WTC11 (cell line): ENCODE measurements at regions not wholly inside any gene's neighbourhood (a gene's known extent, or its start where the extent isn't known, plus 50 kb on each side); places are given as distances from the start of the nearest gene placed in this dataset.
"Not testable (repeated sequence)": the region's sequence is repeated elsewhere in the genome, so short reads cannot be mapped to it uniquely, and the experiment has no call there.

ENCODE experiments used
- ATF3 ChIP-seq: sonication (generic); formaldehyde crosslinking; conservative IDR thresholded peaks from 2 replicates; pipeline ENCODE4 v1.8.1; 2022; ENCODE audit warnings: mild to moderate bottlenecking, missing genetic modification reagents
- CREB1 ChIP-seq: sonication (generic); formaldehyde crosslinking; IDR thresholded peaks from 2 replicates; pipeline ENCODE4 v1.8.0; 2023; ENCODE audit warnings: mild to moderate bottlenecking, missing genetic modification reagents
- ELF4 ChIP-seq: sonication (generic); formaldehyde crosslinking; IDR thresholded peaks from 2 replicates; pipeline ENCODE4 v1.8.1; 2022; ENCODE audit warnings: low read depth, mild to moderate bottlenecking, moderate library complexity, missing genetic modification reagents
- GTF2I ChIP-seq: fragments of 250-450 bp; sonication (Bioruptor Pico); conservative IDR thresholded peaks from 2 replicates; pipeline ENCODE4 v1.4.0; 2021; ENCODE audit warnings: mild to moderate bottlenecking
- ZMAT4 ChIP-seq: fragments of 250-450 bp; sonication (Bioruptor Pico); IDR thresholded peaks from 2 replicates; pipeline ENCODE4 v1.9.0; 2021; ENCODE audit warnings: mild to moderate bottlenecking
- ZNF423 ChIP-seq: fragments of 250-450 bp; sonication (Bioruptor Pico); IDR thresholded peaks from 2 replicates; pipeline ENCODE4 v2.1.2; 2022; ENCODE audit warnings: mild to moderate bottlenecking, moderate library complexity
- TF ChIP-seq, protein P1 (sequence below): fragments of 200-600 bp; IDR thresholded peaks from 2 replicates; pipeline ENCODE4 v1.8.0; 2022; ENCODE audit warnings: antibody characterized with exemption
- TF ChIP-seq, protein P2 (sequence below): sonication (generic); formaldehyde crosslinking; IDR thresholded peaks from 2 replicates; pipeline ENCODE4 v1.8.1; 2022; ENCODE audit warnings: mild to moderate bottlenecking, missing genetic modification reagents, moderate library complexity, borderline replicate concordance
- TF ChIP-seq, protein P3 (sequence below): sonication (generic); formaldehyde crosslinking; IDR thresholded peaks from 2 replicates; pipeline ENCODE4 v1.8.1; 2022; ENCODE audit warnings: missing genetic modification reagents, borderline replicate concordance

DNA sequence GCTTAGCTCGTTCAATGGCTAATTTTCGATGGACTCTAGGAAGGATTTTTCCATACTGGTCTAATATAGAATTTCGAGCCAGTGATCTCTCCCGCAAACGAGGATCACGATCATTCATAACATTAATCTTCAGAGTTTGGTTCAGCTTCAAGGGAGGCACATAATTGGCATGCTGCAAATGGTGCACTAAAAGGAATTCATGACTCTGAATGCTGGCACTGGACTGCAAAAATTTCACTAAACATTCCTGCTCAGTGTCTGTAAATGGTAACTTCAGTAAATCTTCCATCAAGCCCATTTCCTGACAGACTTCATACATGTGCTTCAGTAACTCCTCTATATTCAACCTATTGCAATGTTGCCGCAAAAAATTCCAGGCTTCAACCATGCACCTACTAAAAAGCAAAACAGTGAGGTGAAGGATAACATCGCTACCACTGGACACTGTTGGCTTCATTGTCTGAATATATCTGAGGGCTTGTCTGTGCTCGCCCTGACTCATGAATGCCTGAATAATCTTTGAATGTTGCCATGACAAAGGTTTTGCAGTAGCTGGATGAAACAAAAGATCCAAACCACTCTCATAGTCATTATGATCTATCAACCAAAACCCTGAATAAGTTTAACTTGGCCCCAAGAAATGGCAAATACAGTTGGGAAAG, 88.7 kb downstream of the TBR1 start:
- TF ChIP-seq ELF4; ZNF423; GTF2I; ATF3; CREB1; ZMAT4 (CRISPR knock-in tag): not testable (repeated sequence)
- TF ChIP-seq, protein P1, sequence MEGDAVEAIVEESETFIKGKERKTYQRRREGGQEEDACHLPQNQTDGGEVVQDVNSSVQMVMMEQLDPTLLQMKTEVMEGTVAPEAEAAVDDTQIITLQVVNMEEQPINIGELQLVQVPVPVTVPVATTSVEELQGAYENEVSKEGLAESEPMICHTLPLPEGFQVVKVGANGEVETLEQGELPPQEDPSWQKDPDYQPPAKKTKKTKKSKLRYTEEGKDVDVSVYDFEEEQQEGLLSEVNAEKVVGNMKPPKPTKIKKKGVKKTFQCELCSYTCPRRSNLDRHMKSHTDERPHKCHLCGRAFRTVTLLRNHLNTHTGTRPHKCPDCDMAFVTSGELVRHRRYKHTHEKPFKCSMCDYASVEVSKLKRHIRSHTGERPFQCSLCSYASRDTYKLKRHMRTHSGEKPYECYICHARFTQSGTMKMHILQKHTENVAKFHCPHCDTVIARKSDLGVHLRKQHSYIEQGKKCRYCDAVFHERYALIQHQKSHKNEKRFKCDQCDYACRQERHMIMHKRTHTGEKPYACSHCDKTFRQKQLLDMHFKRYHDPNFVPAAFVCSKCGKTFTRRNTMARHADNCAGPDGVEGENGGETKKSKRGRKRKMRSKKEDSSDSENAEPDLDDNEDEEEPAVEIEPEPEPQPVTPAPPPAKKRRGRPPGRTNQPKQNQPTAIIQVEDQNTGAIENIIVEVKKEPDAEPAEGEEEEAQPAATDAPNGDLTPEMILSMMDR, result not testable (repeated sequence)
- TF ChIP-seq, protein P2, sequence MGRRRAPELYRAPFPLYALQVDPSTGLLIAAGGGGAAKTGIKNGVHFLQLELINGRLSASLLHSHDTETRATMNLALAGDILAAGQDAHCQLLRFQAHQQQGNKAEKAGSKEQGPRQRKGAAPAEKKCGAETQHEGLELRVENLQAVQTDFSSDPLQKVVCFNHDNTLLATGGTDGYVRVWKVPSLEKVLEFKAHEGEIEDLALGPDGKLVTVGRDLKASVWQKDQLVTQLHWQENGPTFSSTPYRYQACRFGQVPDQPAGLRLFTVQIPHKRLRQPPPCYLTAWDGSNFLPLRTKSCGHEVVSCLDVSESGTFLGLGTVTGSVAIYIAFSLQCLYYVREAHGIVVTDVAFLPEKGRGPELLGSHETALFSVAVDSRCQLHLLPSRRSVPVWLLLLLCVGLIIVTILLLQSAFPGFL (CRISPR knock-in tag), result not testable (repeated sequence)
- TF ChIP-seq, protein P3, sequence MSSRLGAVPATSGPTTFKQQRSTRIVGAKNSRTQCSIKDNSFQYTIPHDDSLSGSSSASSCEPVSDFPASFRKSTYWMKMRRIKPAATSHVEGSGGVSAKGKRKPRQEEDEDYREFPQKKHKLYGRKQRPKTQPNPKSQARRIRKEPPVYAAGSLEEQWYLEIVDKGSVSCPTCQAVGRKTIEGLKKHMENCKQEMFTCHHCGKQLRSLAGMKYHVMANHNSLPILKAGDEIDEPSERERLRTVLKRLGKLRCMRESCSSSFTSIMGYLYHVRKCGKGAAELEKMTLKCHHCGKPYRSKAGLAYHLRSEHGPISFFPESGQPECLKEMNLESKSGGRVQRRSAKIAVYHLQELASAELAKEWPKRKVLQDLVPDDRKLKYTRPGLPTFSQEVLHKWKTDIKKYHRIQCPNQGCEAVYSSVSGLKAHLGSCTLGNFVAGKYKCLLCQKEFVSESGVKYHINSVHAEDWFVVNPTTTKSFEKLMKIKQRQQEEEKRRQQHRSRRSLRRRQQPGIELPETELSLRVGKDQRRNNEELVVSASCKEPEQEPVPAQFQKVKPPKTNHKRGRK (CRISPR knock-in tag), result not testable (repeated sequence)
